MM.1S (cell line): ENCODE measurements at regions not wholly inside any gene's neighbourhood (a gene's known extent, or its start where the extent isn't known, plus 50 kb on each side); places are given as distances from the start of the nearest gene placed in this dataset.
"Not testable (repeated sequence)": the region's sequence is repeated elsewhere in the genome, so short reads cannot be mapped to it uniquely, and the experiment has no call there.

Experiments used
- DNase-seq: peaks from one replicate; pipeline ENCODE4 v3.0.0-alpha.2; 2015
- H2AFZ ChIP-seq: fragments of 300-600 bp; sonication (generic); 2 replicates; pipeline ENCODE4 v1.6.0; 2016; ENCODE audit warnings: antibody characterized with exemption, low read length
- H3F3A ChIP-seq: fragments of 300-600 bp; sonication (generic); 2 replicates; pipeline ENCODE4 v1.6.1; 2016; ENCODE audit warnings: mild to moderate bottlenecking, antibody characterized with exemption, low read length, moderate library complexity, mixed read lengths; ENCODE audit not compliant: insufficient read depth
- H3K27ac ChIP-seq: fragments of 300-600 bp; sonication (generic); 2 replicates; pipeline ENCODE4 v1.5.1; 2016; ENCODE audit warnings: mild to moderate bottlenecking, low read length
- H3K27me3 ChIP-seq: fragments of 300-600 bp; sonication (generic); replicated peaks from 2 replicates; pipeline ENCODE4 v1.6.0; 2016; ENCODE audit warnings: low read length; ENCODE audit not compliant: insufficient read depth
- H3K36me3 ChIP-seq: fragments of 300-600 bp; sonication (generic); replicated peaks from 2 replicates; pipeline ENCODE4 v1.6.1; 2016; ENCODE audit warnings: mild to moderate bottlenecking, low read length, mixed read lengths; ENCODE audit not compliant: insufficient read depth
- H3K4me1 ChIP-seq: fragments of 300-600 bp; sonication (generic); 2 replicates; pipeline ENCODE4 v1.6.1; 2016; ENCODE audit warnings: low read length, mixed read lengths
- H3K4me2 ChIP-seq: fragments of 300-600 bp; sonication (generic); 2 replicates; pipeline ENCODE4 v1.6.0; 2016; ENCODE audit warnings: low read depth, low read length
- H3K4me3 ChIP-seq: fragments of 300-600 bp; sonication (generic); 2 replicates; pipeline ENCODE4 v1.5.1; 2016; ENCODE audit warnings: low read length, mixed read lengths
- H3K79me2 ChIP-seq: fragments of 300-600 bp; sonication (generic); 2 replicates; pipeline ENCODE4 v1.6.1; 2016; ENCODE audit warnings: mixed run types, low read length, mixed read lengths
- H3K9ac ChIP-seq: fragments of 300-600 bp; sonication (generic); 2 replicates; pipeline ENCODE4 v1.6.1; 2016; ENCODE audit warnings: low read length, mixed read lengths
- H3K9me2 ChIP-seq: fragments of 300-600 bp; sonication (generic); replicated peaks from 2 replicates; pipeline ENCODE4 v1.6.1; 2016; ENCODE audit warnings: mild to moderate bottlenecking, low read length, mixed read lengths; ENCODE audit not compliant: insufficient read depth
- H3K9me3 ChIP-seq: fragments of 300-600 bp; sonication (generic); replicated peaks from 2 replicates; pipeline ENCODE4 v1.6.1; 2016; ENCODE audit warnings: mild to moderate bottlenecking, low read length, mixed read lengths; ENCODE audit not compliant: insufficient read depth
- H4K20me1 ChIP-seq: fragments of 300-600 bp; sonication (generic); 2 replicates; pipeline ENCODE4 v1.6.1; 2016; ENCODE audit warnings: mild to moderate bottlenecking, low read length, moderate library complexity, mixed read lengths; ENCODE audit not compliant: insufficient read depth
- CTCF ChIP-seq: fragments of 300-600 bp; sonication (generic); IDR thresholded peaks from 2 replicates; pipeline ENCODE4 v1.5.1; 2016; ENCODE audit warnings: antibody characterized with exemption, low read length, mixed read lengths

GRCh38 chr2:89102587-89102986 lies 411.1 kb downstream of the RPIA start:
- not testable (repeated sequence) for H3K9me3 ChIP-seq, H3K9ac ChIP-seq, H3K79me2 ChIP-seq, H4K20me1 ChIP-seq, H3K27me3 ChIP-seq, DNase-seq, H3K4me1 ChIP-seq, H2AFZ ChIP-seq, H3K27ac ChIP-seq, H3K9me2 ChIP-seq, H3F3A ChIP-seq, H3K4me2 ChIP-seq, H3K36me3 ChIP-seq, H3K4me3 ChIP-seq

- not testable (repeated sequence) for H3K27me3 ChIP-seq, H2AFZ ChIP-seq, H3K4me3 ChIP-seq, DNase-seq, H3K9me2 ChIP-seq, H3K9ac ChIP-seq, H3F3A ChIP-seq, H3K4me2 ChIP-seq, H3K9me3 ChIP-seq, H3K79me2 ChIP-seq, H3K36me3 ChIP-seq, H3K27ac ChIP-seq, H4K20me1 ChIP-seq, H3K4me1 ChIP-seq
Observed at GRCh38 chr2:89106369-89107019, 415.0 kb downstream of the RPIA start.

GRCh38 chr2:89112434-89112833 lies 421.0 kb downstream of the RPIA start:
- H3K27me3 ChIP-seq, H3K9me3 ChIP-seq, H3K79me2 ChIP-seq, H3K27ac ChIP-seq, H3K4me1 ChIP-seq, H2AFZ ChIP-seq, H3K9ac ChIP-seq, H4K20me1 ChIP-seq, H3K4me2 ChIP-seq, H3K36me3 ChIP-seq, H3K4me3 ChIP-seq, H3K9me2 ChIP-seq, H3F3A ChIP-seq: not testable (repeated sequence)
- TF ChIP-seq CTCF: peak; percentile 34
- DNase-seq: peak; percentile 28

- H2AFZ ChIP-seq, H3K9me2 ChIP-seq, H3K9me3 ChIP-seq, H3K9ac ChIP-seq, H3F3A ChIP-seq, H3K36me3 ChIP-seq, H3K4me1 ChIP-seq, H3K79me2 ChIP-seq, H3K27ac ChIP-seq, DNase-seq, H3K4me3 ChIP-seq, H3K4me2 ChIP-seq, H4K20me1 ChIP-seq, H3K27me3 ChIP-seq: not testable (repeated sequence)
Observed at GRCh38 chr2:89113286-89113685, 421.8 kb downstream of the RPIA start.

GRCh38 chr2:89129440-89129839 lies 438.0 kb downstream of the RPIA start:
- H3K4me1 ChIP-seq, H3K36me3 ChIP-seq, H3K79me2 ChIP-seq, H2AFZ ChIP-seq, H3K4me2 ChIP-seq, H3K9me2 ChIP-seq, H3K27ac ChIP-seq, H4K20me1 ChIP-seq, H3K27me3 ChIP-seq, H3K4me3 ChIP-seq, H3K9ac ChIP-seq, H3K9me3 ChIP-seq, DNase-seq, H3F3A ChIP-seq: not testable (repeated sequence)

- H3K27ac ChIP-seq: not testable (repeated sequence)
Observed at GRCh38 chr2:89130665-89131308, 439.3 kb downstream of the RPIA start.

GRCh38 chr2:89142959-89143358 lies 451.5 kb downstream of the RPIA start:
- H3K9me2 ChIP-seq, H3K79me2 ChIP-seq, H3F3A ChIP-seq, H3K27me3 ChIP-seq, H3K9ac ChIP-seq, H3K4me3 ChIP-seq, H3K4me1 ChIP-seq, H4K20me1 ChIP-seq, H3K9me3 ChIP-seq, H3K36me3 ChIP-seq: not testable (repeated sequence)
- Histone ChIP-seq H2AFZ (peak overlapping the region; percentile 72), H3K27ac (peak overlapping the region; percentile 31; the same call in 1 of the 2 replicates), H3K4me2 (peak overlapping the region; percentile 27; the same call in 1 of the 2 replicates)
- peak; percentile 80 for DNase-seq

More at GRCh38 chr2:89130665-89131308, 439.3 kb downstream of the RPIA start:
- not testable (repeated sequence) for H3K4me1 ChIP-seq, H2AFZ ChIP-seq, H3K4me3 ChIP-seq, H4K20me1 ChIP-seq, H3K27me3 ChIP-seq, H3K36me3 ChIP-seq, DNase-seq, H3K9me2 ChIP-seq, H3K9me3 ChIP-seq, H3K79me2 ChIP-seq, H3F3A ChIP-seq, H3K9ac ChIP-seq, H3K4me2 ChIP-seq
